GM18858 (cell line): ENCODE measurements at regions not wholly inside any gene's neighbourhood (a gene's known extent, or its start where the extent isn't known, plus 50 kb on each side); places are given as distances from the start of the nearest gene placed in this dataset.

Source experiments
- ATAC-seq: cut with Tn5 transposase; IDR thresholded peaks from one replicate; pipeline ENCODE4 v1.9.1; 2021; ENCODE audit not compliant: unreplicated experiment

GRCh38 chr18:60319129-60319528 is 53.4 kb downstream of the MC4R start:
- ATAC-seq, result no peak

- ATAC-seq, result no peak
Observed at GRCh38 chr18:60311676-60312360, 60.8 kb downstream of the MC4R start.

GRCh38 chr18:60295674-60296073 is 76.9 kb downstream of the MC4R start:
- ATAC-seq, result no peak

- ATAC-seq, result no peak
Observed at GRCh38 chr18:60292186-60292585, 80.4 kb downstream of the MC4R start.

GRCh38 chr18:60279391-60279790 is 93.2 kb downstream of the MC4R start:
- no peak for ATAC-seq

- ATAC-seq, result no peak
Observed at GRCh38 chr18:60277855-60278480, 94.6 kb downstream of the MC4R start.

- ATAC-seq, result no peak
Observed at GRCh38 chr18:60267391-60268058, 105.0 kb downstream of the MC4R start.

GRCh38 chr18:60266558-60266957 is 106.0 kb downstream of the MC4R start:
- no peak for ATAC-seq

- ATAC-seq, result no peak
Observed at GRCh38 chr18:60259052-60259681, 113.4 kb downstream of the MC4R start.

- no peak for ATAC-seq
Observed at GRCh38 chr18:60249388-60249787, 123.2 kb downstream of the MC4R start.

GRCh38 chr18:60248336-60249330 is 123.9 kb downstream of the MC4R start:
- ATAC-seq, result no peak

- ATAC-seq, result peak; percentile 84
Observed at GRCh38 chr18:60247103-60247502, 125.5 kb downstream of the MC4R start.

- peak; percentile 61 for ATAC-seq
Observed at GRCh38 chr18:60246606-60247005, 126.0 kb downstream of the MC4R start.

- ATAC-seq, result no peak
Observed at GRCh38 chr18:60245096-60245495, 127.5 kb downstream of the MC4R start.

- ATAC-seq, result peak; percentile 95
Observed at GRCh38 chr18:60239024-60239710, 133.4 kb downstream of the MC4R start.

GRCh38 chr18:60235164-60235563 is 137.4 kb downstream of the MC4R start:
- ATAC-seq, result no peak

GRCh38 chr18:60232541-60232940 is 140.0 kb downstream of the MC4R start:
- peak; percentile 61 for ATAC-seq

GRCh38 chr18:60228609-60229595 is 143.7 kb downstream of the MC4R start:
- ATAC-seq, result no peak

GRCh38 chr18:60215432-60215831 is 157.1 kb downstream of the MC4R start:
- no peak for ATAC-seq
